GM12874 (cell line): ENCODE measurements at regions not wholly inside any gene's neighbourhood (a gene's known extent, or its start where the extent isn't known, plus 50 kb on each side); places are given as distances from the start of the nearest gene placed in this dataset.

Experiments
- CTCF ChIP-seq: IDR thresholded peaks from 2 replicates; pipeline ENCODE4 v1.5.1; 2011; ENCODE audit warnings: low read depth, mild to moderate bottlenecking, control low read depth, low read length, moderate library complexity; ENCODE audit not compliant: insufficient read depth

GRCh38 chr1:60151311-60151710 lies 77.7 kb upstream of the C1orf87 start:
- TF ChIP-seq CTCF = no peak

GRCh38 chr1:60149251-60149650 lies 75.7 kb upstream of the C1orf87 start:
- TF ChIP-seq CTCF = no peak

GRCh38 chr1:60146884-60147283 lies 73.3 kb upstream of the C1orf87 start:
- no peak for TF ChIP-seq CTCF

GRCh38 chr1:60145771-60146170 lies 72.2 kb upstream of the C1orf87 start:
- TF ChIP-seq CTCF = no peak

- TF ChIP-seq CTCF = no peak
Observed at GRCh38 chr1:60141743-60142142, 68.2 kb upstream of the C1orf87 start.

- no peak for TF ChIP-seq CTCF
Observed at GRCh38 chr1:60141276-60141675, 67.7 kb upstream of the C1orf87 start.

GRCh38 chr1:60137406-60137805 lies 63.8 kb upstream of the C1orf87 start:
- TF ChIP-seq CTCF = no peak

GRCh38 chr1:60136395-60136794 lies 62.8 kb upstream of the C1orf87 start:
- no peak for TF ChIP-seq CTCF
